GM12891 (cell line): ENCODE measurements at regions not wholly inside any gene's neighbourhood (a gene's known extent, or its start where the extent isn't known, plus 50 kb on each side); places are given as distances from the start of the nearest gene placed in this dataset.
"Not testable (repeated sequence)": the region's sequence is repeated elsewhere in the genome, so short reads cannot be mapped to it uniquely, and the experiment has no call there.

Experiments
- PAX5 ChIP-seq: IDR thresholded peaks from 2 replicates; pipeline ENCODE4 v1.6.1; 2011; ENCODE audit warnings: low read length, moderate library complexity, mild to moderate bottlenecking; ENCODE audit not compliant: insufficient read depth, severe bottlenecking
- POLR2A ChIP-seq: IDR thresholded peaks from 2 replicates; pipeline ENCODE4 v1.6.1; 2011; ENCODE audit warnings: low read depth, low read length, control low read depth
- POLR2AphosphoS5 ChIP-seq: IDR thresholded peaks from 2 replicates; pipeline ENCODE4 v1.6.1; 2011; ENCODE audit warnings: low read depth, low read length, control low read depth
- POU2F2 ChIP-seq: IDR thresholded peaks from 2 replicates; pipeline ENCODE4 v1.6.1; 2011; ENCODE audit warnings: low read depth, mild to moderate bottlenecking, control low read depth, low read length, moderate library complexity
- SPI1 ChIP-seq: IDR thresholded peaks from 2 replicates; pipeline ENCODE4 v1.6.1; 2011; ENCODE audit warnings: low read depth, low read length, control low read depth
- TAF1 ChIP-seq: IDR thresholded peaks from 2 replicates; pipeline ENCODE4 v1.6.1; 2011; ENCODE audit warnings: low read depth, low read length, control low read depth

DNA sequence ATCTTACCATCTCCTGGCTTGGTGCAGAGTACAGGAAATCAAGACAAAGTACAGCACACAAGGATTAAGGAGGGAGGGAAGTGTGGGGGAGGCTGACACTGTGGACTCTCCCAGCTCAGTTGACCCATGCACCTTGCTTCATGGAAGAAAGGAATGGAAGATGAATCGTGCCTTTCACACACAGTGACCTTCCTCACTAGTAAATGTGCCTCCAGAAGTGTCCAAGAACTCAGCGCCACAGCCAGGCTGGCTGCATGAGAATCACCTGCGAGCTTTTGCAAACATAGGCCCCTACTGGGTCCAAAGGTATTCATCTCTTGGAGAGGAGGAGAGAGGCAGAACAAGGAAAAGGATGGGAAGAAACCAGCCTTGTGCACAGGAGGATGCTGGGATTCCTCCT lies 65.5 kb downstream of the UNC93B1 start:
- TF ChIP-seq POLR2AphosphoS5, TAF1, POLR2A, SPI1, POU2F2, PAX5: not testable (repeated sequence)
